SW 1271 (cell line): ENCODE measurements at regions not wholly inside any gene's neighbourhood (a gene's known extent, or its start where the extent isn't known, plus 50 kb on each side); places are given as distances from the start of the nearest gene placed in this dataset.
"Not testable (repeated sequence)": the region's sequence is repeated elsewhere in the genome, so short reads cannot be mapped to it uniquely, and the experiment has no call there.

Experiments used
- DNase-seq, 2 experiments: peaks; one replicate each; lab custom pipeline; 2025; lab: John Stamatoyannopoulos, UW

GRCh38 chr1:219347921-219348391 is 174.3 kb downstream of the LYPLAL1 start:
- DNase-seq, result no peak

- no peak for DNase-seq
Measured at GRCh38 chr1:219347376-219347775, 173.7 kb downstream of the LYPLAL1 start.

DNA sequence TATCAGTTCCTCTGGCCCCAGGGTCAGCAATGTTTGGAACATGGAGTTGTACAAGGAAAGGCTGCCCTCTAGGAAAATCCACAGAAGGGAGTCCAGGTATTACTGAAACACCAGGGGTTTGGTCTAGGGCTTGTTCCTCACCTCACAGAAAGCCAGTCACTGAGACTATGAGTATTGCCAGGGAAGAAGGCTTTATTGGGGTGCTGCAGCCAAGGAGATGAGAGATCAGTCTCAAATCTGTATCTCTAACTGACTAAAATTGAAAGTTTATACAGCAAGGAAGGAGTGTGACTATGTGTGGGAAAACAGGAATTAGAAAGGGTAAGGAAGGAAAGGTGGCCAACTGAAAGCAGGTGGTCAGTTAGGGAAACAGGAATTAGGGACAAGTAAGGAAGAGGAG is 172.3 kb downstream of the LYPLAL1 start:
- DNase-seq, result no peak

DNA sequence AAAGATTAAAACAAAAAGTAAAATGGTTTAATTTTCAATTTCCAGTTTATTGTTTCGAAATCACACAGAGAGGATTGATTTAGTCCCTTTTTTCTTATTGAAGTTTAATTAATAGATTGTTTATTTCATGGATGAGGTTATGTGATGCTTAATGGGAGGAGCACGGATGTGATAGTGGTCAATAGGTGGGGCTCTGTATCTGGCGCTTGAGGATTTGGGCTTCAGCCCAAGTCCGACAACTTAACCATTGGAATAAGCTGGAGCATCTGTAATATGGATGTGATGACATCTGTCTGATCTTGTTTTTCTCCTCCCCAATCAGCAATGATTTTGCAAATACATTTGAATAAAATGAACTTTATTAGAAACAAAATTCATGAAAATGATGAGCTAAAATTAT is 169.2 kb downstream of the LYPLAL1 start:
- DNase-seq, result no peak

GRCh38 chr1:219340796-219341195 is 167.1 kb downstream of the LYPLAL1 start:
- DNase-seq, result no peak

DNA sequence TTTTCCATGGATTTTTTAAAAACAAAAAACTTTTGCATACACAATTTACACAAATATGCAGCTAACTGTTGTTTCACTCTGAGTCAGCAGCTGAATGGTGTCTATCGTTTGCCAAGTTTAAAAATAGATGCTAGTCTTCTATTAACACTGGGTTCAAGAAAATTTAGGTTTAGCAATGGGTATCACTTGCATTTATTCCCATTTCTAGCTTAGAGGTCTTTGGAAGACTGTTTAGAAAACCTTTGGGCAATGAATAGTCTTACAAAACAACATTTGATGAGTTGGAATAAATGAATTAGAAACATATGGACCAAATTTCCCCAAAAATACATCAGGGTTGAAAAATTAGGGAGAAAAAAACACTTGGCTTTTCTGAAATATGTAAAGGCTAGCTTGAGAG is 165.8 kb downstream of the LYPLAL1 start:
- no peak for DNase-seq

GRCh38 chr1:219337588-219337987 is 163.9 kb downstream of the LYPLAL1 start:
- no peak for DNase-seq

- no peak for DNase-seq
Measured at GRCh38 chr1:219333626-219334025, 159.9 kb downstream of the LYPLAL1 start.

GRCh38 chr1:219331424-219331823 is 157.7 kb downstream of the LYPLAL1 start:
- DNase-seq, result no peak

- DNase-seq, result no peak
Measured at GRCh38 chr1:219330669-219331068, 157.0 kb downstream of the LYPLAL1 start.

GRCh38 chr1:219330001-219330400 is 156.3 kb downstream of the LYPLAL1 start:
- DNase-seq, result no peak

- peak in 1 of 2 experiments; percentile 43 for DNase-seq
Measured at GRCh38 chr1:219329578-219329977, 155.9 kb downstream of the LYPLAL1 start.

DNA sequence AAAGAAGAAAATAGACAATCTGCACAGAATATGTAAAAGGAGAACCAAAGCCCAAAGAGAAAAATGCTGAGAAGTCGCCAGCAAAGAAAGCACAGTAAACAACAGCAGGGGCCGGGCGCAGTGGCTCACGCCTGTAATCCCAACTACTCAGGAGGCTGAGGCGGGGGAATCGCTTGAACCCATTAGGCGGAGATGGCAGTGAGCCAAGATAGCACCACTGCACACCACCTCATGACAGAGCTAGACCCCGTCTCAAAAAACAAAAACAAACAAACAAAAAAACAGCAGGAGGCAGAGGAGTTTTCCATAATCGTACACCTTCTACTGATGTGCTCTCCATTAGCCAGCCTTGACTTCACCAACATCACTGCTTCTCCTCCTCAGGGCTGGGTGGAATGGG is 153.2 kb downstream of the LYPLAL1 start:
- no peak for DNase-seq

DNA sequence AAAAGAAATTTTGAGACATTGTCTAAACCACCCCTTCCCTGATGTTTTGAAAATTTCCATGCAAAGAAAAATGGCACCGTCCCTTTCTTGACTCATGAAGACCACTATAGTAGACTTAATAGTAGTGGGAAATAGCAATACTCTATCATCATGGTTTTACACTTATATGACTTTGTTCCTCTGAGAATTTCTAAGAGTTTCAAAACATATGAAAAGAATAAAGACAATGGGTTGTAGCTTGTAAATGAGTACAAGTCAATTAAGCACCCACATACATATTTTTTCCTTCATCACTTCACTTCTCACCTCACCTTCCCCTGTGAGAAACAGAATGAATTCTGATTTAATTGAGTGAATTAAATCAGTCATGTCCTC is 151.7 kb downstream of the LYPLAL1 start:
- DNase-seq, result no peak

DNA sequence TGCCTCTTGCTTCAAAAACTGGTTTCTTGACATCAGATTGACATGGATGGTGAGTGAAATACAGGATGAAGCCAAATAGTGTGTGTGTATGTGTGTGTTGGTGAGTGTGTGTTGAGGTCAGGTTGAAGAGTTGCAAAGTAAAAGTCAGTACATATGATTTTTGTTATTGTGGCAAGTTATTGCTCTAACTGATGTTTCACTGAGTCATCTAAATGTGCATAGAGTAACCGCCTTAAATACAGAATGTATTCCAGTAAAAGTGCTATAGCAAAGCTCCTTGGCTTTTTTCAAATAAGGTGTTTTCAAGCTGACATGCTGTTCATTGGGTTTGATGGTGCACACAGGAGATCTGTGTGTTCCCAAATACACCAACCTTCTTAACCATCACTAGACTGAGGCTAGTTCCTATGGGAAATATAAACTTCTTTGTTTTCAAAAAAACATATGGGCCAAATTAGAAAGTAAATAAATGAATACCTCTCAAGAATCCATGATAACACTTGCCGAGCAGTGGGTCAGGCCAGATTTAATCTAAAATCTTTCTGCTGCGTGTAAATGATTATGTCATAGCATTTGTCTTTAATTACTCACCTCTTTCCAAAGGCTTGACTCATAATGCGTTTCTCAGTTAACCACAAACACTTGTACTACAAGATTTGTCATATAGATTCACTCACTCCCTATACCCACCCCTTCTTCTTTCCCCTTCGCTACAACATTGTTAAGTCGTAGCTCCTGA is 151.1 kb downstream of the LYPLAL1 start:
- peak; percentile 50 to 66 for DNase-seq

- DNase-seq, result no peak
Measured at GRCh38 chr1:219324171-219324570, 150.5 kb downstream of the LYPLAL1 start.

DNA sequence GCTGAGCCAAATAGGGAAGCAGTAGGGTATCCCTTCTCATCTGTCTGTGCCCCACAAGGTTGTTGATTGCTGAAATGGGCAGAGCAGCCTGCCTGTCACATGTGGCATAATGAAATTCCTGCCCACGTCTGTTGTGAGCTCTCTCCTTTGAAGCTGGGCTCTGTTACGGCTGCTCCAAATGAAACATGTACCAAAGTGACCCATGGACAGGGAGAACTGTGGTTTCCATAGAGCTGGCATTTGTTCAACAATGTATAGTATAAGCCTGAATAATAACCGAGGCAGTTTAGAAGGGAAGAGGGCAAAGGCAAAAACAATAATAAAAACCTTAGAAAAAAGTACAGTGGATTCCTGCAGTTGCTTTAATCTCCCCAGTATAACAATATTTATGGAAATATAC is 149.7 kb downstream of the LYPLAL1 start:
- no peak for DNase-seq

DNA sequence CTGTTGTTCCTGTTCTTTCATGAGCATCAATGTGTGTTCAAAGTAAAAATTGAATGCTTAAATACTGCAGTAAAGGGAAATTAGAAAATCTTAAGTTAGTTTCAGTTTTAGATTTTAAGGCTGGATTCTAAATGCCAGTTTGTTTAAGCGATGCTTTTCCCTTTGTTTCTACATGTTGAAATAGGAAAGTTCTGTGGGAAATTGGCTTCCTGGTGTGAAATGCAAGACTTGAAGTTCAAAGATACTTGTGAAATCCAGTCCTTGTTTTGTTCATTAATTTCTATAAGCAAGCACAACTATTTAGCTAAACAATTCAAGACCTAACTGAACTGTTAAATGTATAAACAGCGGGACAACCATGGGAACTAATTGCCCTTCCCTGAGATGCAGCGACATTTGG is 149.1 kb downstream of the LYPLAL1 start:
- no peak for DNase-seq

- DNase-seq, result not testable (repeated sequence)
Measured at GRCh38 chr1:219320563-219320962, 146.9 kb downstream of the LYPLAL1 start.

DNA sequence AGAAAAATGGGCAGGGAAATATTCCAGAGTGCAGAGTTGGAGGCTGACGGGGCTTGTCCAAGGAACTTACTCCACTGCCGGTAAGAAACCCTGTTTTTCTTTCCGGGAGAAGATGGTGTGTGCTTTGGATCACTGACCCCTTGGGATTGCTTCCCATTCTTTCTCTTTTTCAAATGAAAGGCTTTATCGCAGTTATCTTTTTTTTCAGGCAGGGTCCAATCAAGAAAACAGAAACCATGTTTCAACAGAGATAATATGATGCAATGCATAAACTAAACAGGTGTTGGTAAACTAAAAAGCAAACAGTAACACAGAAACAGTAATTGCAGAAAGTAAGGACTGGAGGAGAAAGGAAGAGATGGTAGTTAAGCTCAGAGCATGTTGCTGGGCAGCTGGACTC is 145.1 kb downstream of the LYPLAL1 start:
- DNase-seq, result no peak

- no peak for DNase-seq
Measured at GRCh38 chr1:219317762-219318353, 144.2 kb downstream of the LYPLAL1 start.

DNA sequence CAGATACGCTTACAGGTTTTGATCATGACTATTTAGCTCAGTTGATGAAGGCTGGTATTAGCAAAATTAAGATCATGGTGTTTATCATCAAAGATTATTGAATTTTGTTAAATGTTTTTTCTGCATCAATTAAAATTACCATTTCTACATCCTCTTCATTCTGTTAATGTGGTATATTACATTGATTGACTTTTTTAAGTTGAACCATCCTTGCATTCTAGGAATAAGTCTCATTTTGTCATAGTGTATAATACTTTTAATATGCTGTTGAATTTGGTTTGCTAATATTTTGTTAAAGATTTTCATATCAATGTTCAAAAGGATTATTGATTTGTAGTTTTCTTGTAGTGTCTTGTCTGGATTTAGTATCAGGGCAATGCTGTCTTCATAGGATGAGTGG is 142.4 kb downstream of the LYPLAL1 start:
- no peak for DNase-seq

DNA sequence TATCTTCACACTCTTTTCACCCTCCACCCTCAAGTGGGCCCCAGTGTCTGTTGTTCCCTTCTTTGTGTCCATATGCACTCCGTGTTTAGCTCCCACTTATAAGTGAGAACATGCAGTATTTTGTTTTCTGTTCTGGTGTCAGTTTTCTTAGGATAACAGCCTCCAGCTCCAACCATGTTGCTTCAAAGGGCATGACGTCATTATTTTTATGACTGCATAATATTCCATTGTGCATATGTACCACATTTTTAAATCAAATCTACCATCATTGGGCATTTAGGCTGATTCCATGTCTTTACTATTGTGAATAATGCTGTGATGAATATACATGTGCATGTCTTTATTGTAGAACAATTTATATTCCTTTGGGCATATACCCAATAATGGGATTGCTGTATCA is 140.3 kb downstream of the LYPLAL1 start:
- no peak for DNase-seq

GRCh38 chr1:219312967-219313366 is 139.3 kb downstream of the LYPLAL1 start:
- DNase-seq, result no peak
